ENCODE measurements at regions not wholly inside any gene's neighbourhood (a gene's known extent, or its start where the extent isn't known, plus 50 kb on each side); places are given as distances from the start of the nearest gene placed in this dataset.

DNA sequence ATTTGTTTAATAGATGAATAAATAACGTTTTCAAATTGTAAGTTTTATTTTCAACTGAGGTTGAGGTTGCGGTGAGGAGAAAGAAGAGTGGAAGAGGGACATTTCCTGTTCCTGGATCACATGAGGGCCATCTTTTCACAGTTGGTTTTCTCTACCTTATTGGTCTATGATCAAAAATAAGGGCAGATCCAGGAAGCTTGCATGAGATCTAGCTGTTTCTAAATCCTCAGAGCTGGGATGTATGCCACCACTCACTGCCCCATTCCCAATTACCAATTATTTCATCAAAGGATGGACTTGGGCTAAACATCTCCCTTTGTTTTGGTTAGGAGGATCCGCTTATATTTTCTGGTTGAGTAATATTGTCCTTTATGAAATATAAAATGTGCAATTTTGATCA lies 104.8 kb upstream of the TLL1 start:
- H3K27ac ChIP-seq = no peak overlapping the region
- TF ChIP-seq, protein P1, sequence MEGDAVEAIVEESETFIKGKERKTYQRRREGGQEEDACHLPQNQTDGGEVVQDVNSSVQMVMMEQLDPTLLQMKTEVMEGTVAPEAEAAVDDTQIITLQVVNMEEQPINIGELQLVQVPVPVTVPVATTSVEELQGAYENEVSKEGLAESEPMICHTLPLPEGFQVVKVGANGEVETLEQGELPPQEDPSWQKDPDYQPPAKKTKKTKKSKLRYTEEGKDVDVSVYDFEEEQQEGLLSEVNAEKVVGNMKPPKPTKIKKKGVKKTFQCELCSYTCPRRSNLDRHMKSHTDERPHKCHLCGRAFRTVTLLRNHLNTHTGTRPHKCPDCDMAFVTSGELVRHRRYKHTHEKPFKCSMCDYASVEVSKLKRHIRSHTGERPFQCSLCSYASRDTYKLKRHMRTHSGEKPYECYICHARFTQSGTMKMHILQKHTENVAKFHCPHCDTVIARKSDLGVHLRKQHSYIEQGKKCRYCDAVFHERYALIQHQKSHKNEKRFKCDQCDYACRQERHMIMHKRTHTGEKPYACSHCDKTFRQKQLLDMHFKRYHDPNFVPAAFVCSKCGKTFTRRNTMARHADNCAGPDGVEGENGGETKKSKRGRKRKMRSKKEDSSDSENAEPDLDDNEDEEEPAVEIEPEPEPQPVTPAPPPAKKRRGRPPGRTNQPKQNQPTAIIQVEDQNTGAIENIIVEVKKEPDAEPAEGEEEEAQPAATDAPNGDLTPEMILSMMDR (IDR thresholded peaks at IDR 0.05) = no peak
- no peak for TF ChIP-seq ZFX (IDR thresholded peaks at IDR 0.05; ENCODE audit: borderline replicate concordance)

DNA sequence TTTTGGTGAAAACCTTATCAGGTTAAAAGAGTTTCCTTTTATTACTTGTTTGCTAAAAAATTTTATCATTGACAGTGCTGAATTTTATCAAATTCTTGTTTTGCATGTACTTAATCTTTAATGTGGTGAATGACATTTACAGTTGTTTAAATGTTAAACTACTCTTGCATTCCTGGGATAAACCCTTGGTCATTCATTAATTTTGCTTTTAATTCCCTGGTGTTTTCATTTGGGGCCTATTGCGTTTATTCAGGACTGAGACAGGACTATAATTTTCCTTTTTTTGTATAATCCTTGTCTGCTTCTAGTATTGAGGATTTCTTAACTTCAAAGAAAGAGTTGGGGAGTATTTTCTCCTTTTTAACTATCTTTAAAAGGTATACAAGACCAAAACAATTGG lies 98.7 kb upstream of the TLL1 start:
- no peak for TF ChIP-seq ZFX (IDR thresholded peaks at IDR 0.05; ENCODE audit: borderline replicate concordance)
- TF ChIP-seq, protein P1 (IDR thresholded peaks at IDR 0.05) = no peak
- H3K27ac ChIP-seq = no peak overlapping the region

DNA sequence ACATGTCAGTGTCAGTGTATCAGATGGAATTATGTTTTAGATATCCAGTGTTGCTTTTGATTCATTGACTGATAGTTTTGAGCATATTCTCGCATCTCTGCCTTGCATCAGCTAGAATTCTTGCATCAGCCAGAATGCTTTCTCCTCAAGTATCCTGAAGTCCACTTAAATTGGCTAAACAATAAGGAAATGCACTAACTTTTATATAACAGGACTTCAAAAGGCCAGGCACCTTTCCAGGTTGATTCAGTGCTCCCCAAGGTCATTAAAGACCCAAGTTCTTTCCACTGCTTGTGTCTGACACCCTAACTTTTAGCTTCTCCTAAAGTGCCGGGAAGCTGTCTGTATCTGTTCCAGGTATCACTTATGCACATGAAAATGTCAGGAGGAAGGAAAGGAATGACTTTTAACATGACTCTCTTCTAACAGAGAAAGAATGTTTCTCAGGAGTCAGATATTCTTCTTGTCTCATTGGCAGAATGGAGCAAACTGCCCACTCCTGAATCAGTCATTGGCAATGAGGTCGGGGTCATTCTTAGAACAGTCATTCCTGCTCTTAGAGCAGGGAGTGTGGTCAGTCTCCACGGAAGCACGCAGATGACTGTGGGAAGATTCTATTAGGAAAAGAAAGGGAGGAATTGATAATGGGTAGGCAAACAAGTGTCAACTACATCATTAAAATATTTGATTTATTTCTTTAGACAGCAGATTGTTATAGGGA lies 92.9 kb upstream of the TLL1 start:
- no peak overlapping the region for H3K27ac ChIP-seq
- TF ChIP-seq, protein P1 (IDR thresholded peaks at IDR 0.05) = no peak
- TF ChIP-seq ZFX (IDR thresholded peaks at IDR 0.05; ENCODE audit: borderline replicate concordance) = no peak

DNA sequence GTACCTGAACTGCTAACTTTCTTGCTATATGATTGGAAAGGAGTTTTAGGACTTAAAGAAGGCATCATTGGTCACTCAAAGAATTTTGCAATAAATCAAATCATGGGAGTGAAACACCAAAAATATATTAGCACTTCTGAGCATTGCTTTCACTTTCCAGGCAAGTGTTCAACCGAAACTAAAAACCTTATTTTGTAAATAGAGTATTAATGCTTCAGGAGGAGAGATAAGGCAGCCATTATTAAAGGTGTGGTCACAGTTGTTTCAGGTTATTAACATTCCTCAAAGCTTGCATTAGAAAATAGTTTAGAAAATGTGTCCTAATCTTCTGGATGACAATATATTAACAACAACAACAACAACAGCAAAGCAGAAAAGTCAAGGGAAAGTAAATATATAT lies 92.3 kb upstream of the TLL1 start:
- TF ChIP-seq, protein P1 (IDR thresholded peaks at IDR 0.05) = no peak
- TF ChIP-seq ZFX (IDR thresholded peaks at IDR 0.05; ENCODE audit: borderline replicate concordance) = no peak
- no peak overlapping the region for H3K27ac ChIP-seq

DNA sequence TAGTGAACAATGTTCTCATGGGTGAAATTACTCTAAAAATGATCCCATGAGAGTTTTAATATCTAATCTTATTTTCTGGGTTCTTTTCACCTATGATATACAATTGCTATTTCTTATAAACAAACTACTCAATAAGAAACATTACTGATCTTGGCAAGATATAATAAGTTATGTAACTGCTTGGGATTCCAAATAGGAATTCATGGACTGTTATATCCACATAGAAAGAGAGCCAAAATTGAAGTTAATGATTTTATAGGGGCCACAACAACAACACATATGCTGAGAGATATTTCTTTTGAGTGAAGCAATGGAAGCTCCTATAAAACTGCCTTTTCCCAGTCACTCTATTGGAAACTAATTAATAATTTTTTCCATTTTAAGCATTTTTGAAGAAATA lies 90.4 kb upstream of the TLL1 start:
- H3K27ac ChIP-seq = no peak overlapping the region
- no peak for TF ChIP-seq ZFX (IDR thresholded peaks at IDR 0.05; ENCODE audit: borderline replicate concordance)
- TF ChIP-seq, protein P1 (IDR thresholded peaks at IDR 0.05) = no peak

DNA sequence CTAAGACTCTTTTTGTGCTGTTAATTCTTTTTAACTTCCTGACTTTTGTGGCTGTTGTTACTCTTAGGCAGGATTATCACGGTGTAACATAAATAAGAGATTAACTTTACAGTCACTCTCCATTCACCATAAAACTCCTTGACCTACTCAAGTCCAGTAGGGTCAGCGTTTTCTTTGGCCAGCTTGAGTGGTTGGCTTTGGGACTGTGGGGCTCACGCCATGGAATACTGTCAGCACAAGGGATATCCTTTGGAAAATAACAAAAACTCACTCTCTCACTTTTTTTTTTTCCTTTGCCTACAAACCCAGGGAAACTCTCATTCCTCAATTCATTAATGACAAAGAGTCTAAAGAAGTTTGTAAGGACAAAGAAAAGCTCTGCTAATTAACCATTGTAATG lies 89.4 kb upstream of the TLL1 start:
- no peak overlapping the region for H3K27ac ChIP-seq

DNA sequence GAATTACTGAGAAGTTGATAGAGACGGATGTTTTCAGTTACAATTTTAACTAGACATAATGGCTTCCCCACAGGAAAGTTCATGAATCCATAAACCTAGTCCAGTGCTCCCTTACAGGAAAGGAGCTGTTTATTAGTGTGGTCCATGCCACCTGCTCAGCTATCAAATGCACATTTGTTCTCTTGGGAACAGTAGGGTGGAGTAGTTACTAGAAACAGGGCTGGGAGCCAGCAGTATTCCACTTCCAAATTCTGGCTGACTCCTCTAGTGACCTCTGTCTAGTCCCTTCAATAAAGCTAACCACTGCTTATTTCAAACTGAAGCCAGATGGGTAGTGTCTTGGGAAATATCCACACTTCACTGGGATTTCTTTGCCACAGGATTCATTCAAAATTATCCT lies 88.4 kb upstream of the TLL1 start:
- no peak overlapping the region for H3K27ac ChIP-seq
- no peak for TF ChIP-seq ZFX (IDR thresholded peaks at IDR 0.05; ENCODE audit: borderline replicate concordance)
- TF ChIP-seq, protein P1 (IDR thresholded peaks at IDR 0.05) = no peak

More for the DNA sequence above, 89.4 kb upstream of the TLL1 start:
- TF ChIP-seq, protein P1 (IDR thresholded peaks at IDR 0.05) = no peak
- no peak for TF ChIP-seq ZFX (IDR thresholded peaks at IDR 0.05; ENCODE audit: borderline replicate concordance)
